Calu3 (cell line): ENCODE measurements at regions not wholly inside any gene's neighbourhood (a gene's known extent, or its start where the extent isn't known, plus 50 kb on each side); places are given as distances from the start of the nearest gene placed in this dataset.
"Not testable (repeated sequence)": the region's sequence is repeated elsewhere in the genome, so short reads cannot be mapped to it uniquely, and the experiment has no call there.

Source experiments
- BruUV-seq: library from RNA; stranded (reverse); fragments of 400-500 nt; replicated peaks from 2 replicates; lab custom pipeline; 2021; lab: Mats Ljungman, UMichigan
- CTCF ChIA-PET: fragments of 300-600 bp; sonication (Branson Sonifier 250); formaldehyde crosslinking; loops from one replicate; lab custom pipeline; 2022; ENCODE audit warnings: antibody characterized with exemption; lab: Charles Lee
- DNase-seq: peaks from one replicate; pipeline ENCODE4 v3.0.0; 2022
- H3K27ac Mint-ChIP-seq: one replicate; pipeline ENCODE4 v1.8.0; 2022; ENCODE audit warnings: mixed read lengths; ENCODE audit not compliant: unreplicated experiment
- H3K27me3 Mint-ChIP-seq: one replicate; pipeline ENCODE4 v1.8.0; 2022; ENCODE audit warnings: mixed read lengths; ENCODE audit not compliant: unreplicated experiment
- H3K36me3 Mint-ChIP-seq: one replicate; pipeline ENCODE4 v1.8.0; 2022; ENCODE audit warnings: mild to moderate bottlenecking, moderate library complexity, mixed read lengths; ENCODE audit not compliant: insufficient read depth, unreplicated experiment
- H3K4me1 Mint-ChIP-seq: one replicate; pipeline ENCODE4 v1.8.0; 2022; ENCODE audit warnings: mild to moderate bottlenecking, low read depth, mixed read lengths; ENCODE audit not compliant: unreplicated experiment
- H3K4me3 Mint-ChIP-seq: one replicate; pipeline ENCODE4 v1.8.0; 2022; ENCODE audit warnings: mild to moderate bottlenecking, low read depth, moderate library complexity, mixed read lengths; ENCODE audit not compliant: unreplicated experiment
- H3K9me3 Mint-ChIP-seq: one replicate; pipeline ENCODE4 v1.8.0; 2022; ENCODE audit warnings: low read depth, mixed read lengths; ENCODE audit not compliant: unreplicated experiment
- CTCF ChIP-seq: fragments of 200-600 bp; IDR thresholded peaks from one replicate; pipeline ENCODE4 v1.8.0; 2022; ENCODE audit warnings: antibody characterized with exemption; ENCODE audit not compliant: unreplicated experiment
- intact Hi-C: fragments of 100-400 bp; cut with micrococcal nuclease; formaldehyde crosslinking; loops from one replicate; pipeline ENCODE4 v1.10.0; 2022; ENCODE audit not compliant: unreplicated experiment

DNA sequence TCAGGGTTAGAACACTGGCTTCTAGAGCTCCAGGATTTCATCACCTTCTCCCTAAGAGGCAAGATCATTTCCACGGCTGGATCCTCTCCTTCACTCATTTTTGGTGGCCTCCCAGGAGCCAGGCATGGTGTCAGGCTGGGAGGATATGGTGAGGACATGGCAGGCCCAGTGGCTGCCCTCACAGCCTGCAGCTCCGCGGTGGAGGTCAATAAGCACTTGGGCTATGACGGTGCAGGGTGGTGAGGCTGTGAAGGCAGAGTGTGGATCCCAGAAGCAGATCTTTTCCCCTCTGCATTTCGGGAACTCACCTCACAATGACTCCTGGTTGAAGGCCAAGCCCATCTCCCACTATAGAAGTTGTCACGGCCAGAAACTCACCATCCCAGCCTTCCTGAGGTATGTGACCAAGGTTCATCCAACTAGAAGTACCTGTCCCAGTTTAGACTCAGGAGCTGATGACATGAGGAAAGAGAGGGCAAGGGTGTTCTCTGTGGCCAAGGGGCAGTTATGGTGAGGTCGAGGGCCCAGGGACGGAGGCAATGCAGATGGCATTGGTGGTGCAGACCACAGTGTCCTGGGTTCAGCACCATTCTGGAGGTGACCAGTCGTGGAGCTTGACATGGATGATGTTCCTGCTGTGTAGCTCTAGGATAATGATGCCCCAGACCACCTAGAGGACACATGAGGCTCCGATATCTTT, 100.1 kb upstream of the SMAD3 start:
- Mint-ChIP-seq H3K4me1 (no peaks in the 10 kb centered on the region), H3K27ac (no peak overlapping the region), H3K27me3 (no peaks in the 10 kb centered on the region), H3K4me3 (no peak overlapping the region), H3K9me3 (no peaks in the 10 kb centered on the region), H3K36me3 (no peaks in the 10 kb centered on the region)
- TF ChIP-seq CTCF = no peak
- intact Hi-C loops = no loop called here
- no TSS peak for BruUV-seq
- CTCF ChIA-PET = no interaction called here
- no peak for DNase-seq

- no peak overlapping the region for H3K4me3 Mint-ChIP-seq
Observed at GRCh38 chr15:66966256-66966655, 99.1 kb upstream of the SMAD3 start.

GRCh38 chr15:66968806-66969596, 96.4 kb upstream of the SMAD3 start:
- no peaks in the 10 kb centered on the region for H3K4me1 Mint-ChIP-seq
- CTCF ChIA-PET = no interaction called here
- no peak overlapping the region for H3K4me3 Mint-ChIP-seq
- H3K27me3 Mint-ChIP-seq = no peaks in the 10 kb centered on the region
- BruUV-seq = no TSS peak
- no peak overlapping the region for H3K27ac Mint-ChIP-seq
- DNase-seq = no peak
- H3K9me3 Mint-ChIP-seq = no peaks in the 10 kb centered on the region
- intact Hi-C loops = no loop called here
- TF ChIP-seq CTCF = no peak
- H3K36me3 Mint-ChIP-seq = no peaks in the 10 kb centered on the region

More at GRCh38 chr15:66966256-66966655, 99.1 kb upstream of the SMAD3 start:
- H3K4me1 Mint-ChIP-seq = no peaks in the 10 kb centered on the region
- CTCF ChIA-PET = interaction anchor here (0.6 kb wide), 1 partner anchor 156 kb away, joined by 4 read pairs; no protein-coding TSS in a partner anchor
- no peak for TF ChIP-seq CTCF
- H3K27me3 Mint-ChIP-seq = no peaks in the 10 kb centered on the region
- DNase-seq = no peak
- intact Hi-C loops = no loop called here
- no peak overlapping the region for H3K27ac Mint-ChIP-seq
- BruUV-seq = no TSS peak
- no peaks in the 10 kb centered on the region for H3K9me3 Mint-ChIP-seq
- no peaks in the 10 kb centered on the region for H3K36me3 Mint-ChIP-seq

GRCh38 chr15:66974131-66974530, 91.3 kb upstream of the SMAD3 start:
- peaks cover 25% of the 10 kb centered on the region for H3K27me3 Mint-ChIP-seq
- H3K4me3 Mint-ChIP-seq, DNase-seq, H3K4me1 Mint-ChIP-seq, BruUV-seq, intact Hi-C loops, H3K27ac Mint-ChIP-seq, H3K9me3 Mint-ChIP-seq, CTCF ChIA-PET, H3K36me3 Mint-ChIP-seq: not testable (repeated sequence)

DNA sequence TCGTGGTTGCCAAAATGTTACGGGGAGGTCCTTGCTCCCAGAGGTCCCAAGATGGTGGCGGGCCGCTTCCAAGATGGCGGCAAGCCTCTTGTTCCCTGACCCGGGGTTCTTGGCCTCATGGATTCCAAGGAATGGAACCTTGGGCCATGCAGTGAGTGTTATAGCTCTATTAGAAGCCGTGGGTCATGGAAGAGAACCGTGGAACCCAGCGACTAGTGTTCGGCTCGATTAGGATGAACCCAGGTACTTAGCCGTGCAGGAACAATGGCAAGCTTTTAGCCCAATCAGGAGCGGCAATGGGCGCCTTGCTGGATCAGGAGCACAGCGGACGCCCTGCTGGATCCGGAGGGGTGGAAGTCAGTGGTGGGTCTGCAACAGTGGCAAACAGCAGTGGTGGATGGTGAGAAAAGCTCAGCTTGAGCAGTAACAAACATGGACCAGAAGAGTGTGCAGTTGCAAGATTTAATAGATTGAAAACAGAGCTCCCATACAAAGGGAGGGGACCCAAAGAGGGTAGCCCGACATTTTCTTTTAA, 89.2 kb upstream of the SMAD3 start:
- intact Hi-C loops = not testable (repeated sequence)

GRCh38 chr15:66980326-66980725, 85.1 kb upstream of the SMAD3 start:
- H3K4me1 Mint-ChIP-seq, CTCF ChIA-PET: not testable (repeated sequence)

More for the DNA sequence above, 89.2 kb upstream of the SMAD3 start:
- BruUV-seq, DNase-seq, H3K4me3 Mint-ChIP-seq, H3K27ac Mint-ChIP-seq, H3K36me3 Mint-ChIP-seq, CTCF ChIA-PET, H3K4me1 Mint-ChIP-seq, H3K9me3 Mint-ChIP-seq: not testable (repeated sequence)
- H3K27me3 Mint-ChIP-seq = peaks cover 25% of the 10 kb centered on the region

More at GRCh38 chr15:66980326-66980725, 85.1 kb upstream of the SMAD3 start:
- BruUV-seq, H3K27ac Mint-ChIP-seq, H3K9me3 Mint-ChIP-seq, DNase-seq, H3K36me3 Mint-ChIP-seq, H3K4me3 Mint-ChIP-seq, intact Hi-C loops: not testable (repeated sequence)
- H3K27me3 Mint-ChIP-seq = peaks cover 48% of the 10 kb centered on the region
